ENCODE measurements at regions not wholly inside any gene's neighbourhood (a gene's known extent, or its start where the extent isn't known, plus 50 kb on each side); places are given as distances from the start of the nearest gene placed in this dataset.

DNA sequence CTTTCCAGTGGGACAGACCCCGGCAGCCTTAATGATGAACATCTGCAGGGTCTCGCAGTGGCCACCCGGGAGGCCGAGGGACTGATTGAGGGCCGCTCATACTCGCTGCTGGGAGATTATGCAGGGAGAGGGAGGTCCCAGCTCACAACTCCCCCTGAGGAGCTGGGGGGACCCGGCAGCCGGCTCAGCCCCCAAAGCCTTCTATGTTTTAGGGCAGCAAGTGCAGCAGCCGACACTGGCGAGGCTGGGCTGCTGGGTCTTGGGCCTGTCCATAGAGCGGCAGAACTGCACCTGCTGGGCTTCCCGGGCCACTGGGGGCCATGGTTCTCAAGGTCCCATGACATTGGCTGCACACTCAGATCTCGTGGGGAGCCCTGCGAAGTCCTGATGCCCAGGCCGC is 110.7 kb downstream of the RFLNA start:
- in situ Hi-C loops (cut with HindIII; ENCODE audit: low pct_unique_long_range_greater_than_20kb, low sequenced_read_pairs) = no loop called here
- TF ChIP-seq JUND (IDR thresholded peaks at IDR 0.05; ENCODE audit: low read depth) = no peak
- DNase-seq (ENCODE audit: low read depth in 1 of 2, low spot score in 1 of 2) = no peak

DNA sequence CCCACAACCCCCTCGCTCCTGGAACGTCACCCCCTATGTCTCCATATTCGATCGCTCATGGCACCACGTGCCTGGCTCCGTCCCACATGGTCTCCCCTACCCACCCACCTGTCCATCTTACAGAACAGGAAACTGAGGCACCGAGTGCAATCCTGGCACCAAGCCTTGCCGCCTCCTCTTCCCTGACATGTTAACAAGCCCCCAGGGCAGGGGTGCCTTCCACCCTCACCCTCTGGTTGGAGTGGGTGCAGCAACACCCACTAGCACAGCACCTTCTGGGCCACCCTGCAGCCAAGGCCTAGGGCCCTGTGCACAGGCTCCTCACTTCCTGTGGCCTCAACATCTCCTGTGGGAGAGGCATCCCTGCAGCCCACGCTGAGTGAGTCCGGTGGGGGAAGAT is 110.3 kb downstream of the RFLNA start:
- no peak for TF ChIP-seq JUND (IDR thresholded peaks at IDR 0.05; ENCODE audit: low read depth)
- in situ Hi-C loops (cut with HindIII; ENCODE audit: low pct_unique_long_range_greater_than_20kb, low sequenced_read_pairs) = no loop called here
- DNase-seq (ENCODE audit: low read depth in 1 of 2, low spot score in 1 of 2) = no peak

DNA sequence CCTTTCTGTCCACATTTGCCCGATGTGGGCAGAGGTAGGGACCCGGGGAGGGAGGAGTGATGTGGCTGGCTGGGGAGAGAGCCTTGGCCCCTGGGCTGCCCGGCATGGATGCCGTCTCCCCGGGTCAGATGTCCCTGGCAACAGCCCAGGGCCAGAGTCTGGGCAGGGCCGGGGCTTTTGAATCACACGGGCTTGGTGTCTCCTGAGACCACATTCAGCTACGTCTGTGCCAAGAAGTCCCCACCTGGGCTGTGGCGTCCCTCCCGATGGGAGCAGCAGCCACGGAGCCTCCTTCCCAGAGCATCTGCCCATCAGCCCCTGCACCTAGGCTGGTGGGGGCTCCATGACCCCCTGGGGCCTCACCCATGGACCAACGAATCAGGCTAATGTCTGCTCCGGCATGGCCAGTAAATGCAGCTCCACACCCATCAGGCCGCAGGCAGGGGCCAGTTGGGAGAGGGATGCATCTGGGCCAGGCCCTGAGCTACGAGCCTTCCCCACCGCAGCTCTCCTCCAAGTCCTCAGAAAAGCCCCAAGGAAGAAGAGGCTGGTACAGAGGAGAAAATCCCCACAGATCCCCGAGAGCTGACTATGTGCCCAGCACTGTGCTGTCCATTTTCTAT is 109.4 kb downstream of the RFLNA start:
- in situ Hi-C loops (cut with HindIII; ENCODE audit: low pct_unique_long_range_greater_than_20kb, low sequenced_read_pairs) = no loop called here
- TF ChIP-seq JUND (IDR thresholded peaks at IDR 0.05; ENCODE audit: low read depth) = no peak
- no peak for DNase-seq (ENCODE audit: low read depth in 1 of 2, low spot score in 1 of 2)

DNA sequence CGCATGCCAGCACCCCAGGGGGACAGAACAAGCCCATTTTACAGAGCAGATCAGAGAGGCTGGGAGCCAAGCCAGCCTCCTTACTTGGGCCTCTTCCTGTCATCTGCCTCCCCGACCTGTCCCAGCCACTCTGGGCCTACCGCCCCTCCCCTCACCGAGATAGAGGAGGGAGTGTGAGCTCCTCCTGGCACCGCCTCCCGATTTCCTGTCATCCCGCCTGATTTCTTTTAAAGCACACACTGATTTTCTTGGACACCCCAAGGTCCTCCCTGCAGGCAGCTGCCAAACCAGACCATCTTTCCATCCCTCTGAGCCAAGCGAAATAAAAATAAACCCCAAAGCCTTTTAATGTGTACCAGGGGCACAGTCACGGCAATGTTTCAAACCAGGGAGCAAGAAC is 108.4 kb downstream of the RFLNA start:
- in situ Hi-C loops (cut with HindIII; ENCODE audit: low pct_unique_long_range_greater_than_20kb, low sequenced_read_pairs) = no loop called here
- DNase-seq (ENCODE audit: low read depth in 1 of 2, low spot score in 1 of 2) = no peak
- TF ChIP-seq JUND (IDR thresholded peaks at IDR 0.05; ENCODE audit: low read depth) = no peak

DNA sequence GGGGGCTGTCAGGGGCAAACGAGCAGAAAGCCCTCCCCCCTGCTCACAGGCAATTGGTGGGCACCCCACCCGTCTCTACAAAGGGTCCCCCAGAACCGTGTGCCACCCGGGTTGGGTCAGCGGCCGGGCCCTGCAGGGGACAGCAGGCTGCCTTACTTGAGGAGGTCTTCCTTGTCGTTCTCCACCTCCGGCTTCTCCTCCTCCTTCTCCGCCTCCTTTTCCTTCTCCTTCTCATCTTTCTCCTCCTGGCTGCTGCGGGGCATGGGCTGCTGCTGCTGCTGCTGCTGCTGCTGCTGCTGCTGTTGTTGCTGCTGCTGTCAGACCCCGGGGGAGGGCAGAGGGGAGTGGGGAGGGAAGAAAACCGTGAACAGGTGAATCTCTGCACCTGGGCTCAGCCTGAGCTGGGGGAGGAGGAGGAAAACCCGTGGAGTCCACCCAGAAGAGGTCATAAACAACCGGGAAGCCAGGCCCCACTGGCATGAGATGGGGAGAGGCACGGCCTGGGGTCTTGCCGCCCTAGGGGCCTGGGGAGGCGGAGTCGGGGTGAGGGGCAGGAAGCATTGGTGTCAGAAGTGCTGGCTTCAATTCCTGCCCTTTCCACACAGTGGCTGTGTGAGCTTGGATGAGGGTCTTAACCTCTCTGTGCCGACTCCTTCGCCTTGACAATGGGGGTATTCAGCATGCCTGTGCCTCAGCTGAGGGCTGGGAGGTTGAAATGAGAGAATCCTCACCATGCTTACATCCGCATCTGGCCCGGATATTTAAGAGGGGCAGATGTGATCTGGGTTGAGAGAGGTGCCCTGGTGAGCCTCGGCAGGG is 107.6 kb downstream of the RFLNA start:
- in situ Hi-C loops (cut with HindIII; ENCODE audit: low pct_unique_long_range_greater_than_20kb, low sequenced_read_pairs) = no loop called here
- TF ChIP-seq JUND (IDR thresholded peaks at IDR 0.05; ENCODE audit: low read depth) = no peak
- no peak for DNase-seq (ENCODE audit: low read depth in 1 of 2, low spot score in 1 of 2)

DNA sequence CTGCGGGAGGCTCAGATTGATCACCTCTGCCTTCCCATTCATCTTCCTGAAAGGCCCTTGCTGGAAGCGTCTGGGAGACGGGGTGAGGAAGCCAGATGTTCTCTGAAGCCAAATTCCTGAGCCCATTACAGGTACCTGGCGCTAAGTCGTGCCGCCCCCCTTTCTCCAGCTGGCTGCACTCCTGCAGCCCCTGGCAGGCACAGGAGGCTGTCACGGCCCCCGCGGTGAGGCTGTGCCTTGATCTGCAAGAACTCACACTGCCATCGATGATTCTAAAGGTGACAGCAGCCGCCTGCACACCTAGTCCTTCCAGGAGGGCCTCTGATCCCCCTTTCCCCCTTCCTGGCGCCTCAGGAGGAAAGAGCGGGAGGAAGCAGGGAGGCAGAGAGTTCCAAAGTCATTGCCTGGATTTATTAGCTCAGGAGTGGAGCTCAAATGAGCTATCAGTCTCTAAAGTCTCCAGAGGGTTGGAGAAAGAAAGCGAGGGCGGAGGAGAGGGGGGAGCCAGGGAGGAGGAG is 106.9 kb downstream of the RFLNA start:
- in situ Hi-C loops (cut with HindIII; ENCODE audit: low pct_unique_long_range_greater_than_20kb, low sequenced_read_pairs) = no loop called here
- DNase-seq (ENCODE audit: low read depth in 1 of 2, low spot score in 1 of 2) = no peak
- no peak for TF ChIP-seq JUND (IDR thresholded peaks at IDR 0.05; ENCODE audit: low read depth)

DNA sequence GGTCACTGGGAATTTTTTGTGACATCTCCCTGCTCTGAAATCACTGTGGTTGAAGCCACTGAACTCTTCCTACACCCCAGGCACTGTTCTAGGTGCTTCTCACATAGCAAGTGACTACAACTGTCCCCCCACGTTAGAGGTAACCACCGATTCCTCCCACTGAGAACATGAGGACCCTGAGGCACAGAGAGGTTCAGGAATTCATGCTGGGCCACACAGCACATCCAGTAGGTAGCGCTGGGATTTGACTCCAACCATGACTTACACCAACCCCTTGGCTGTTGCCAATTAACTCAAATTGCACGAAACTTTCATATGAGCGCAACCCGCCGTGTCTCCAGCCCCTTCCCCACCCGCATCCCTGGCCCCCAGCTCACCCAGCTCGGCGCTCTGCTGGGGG is 105.2 kb downstream of the RFLNA start:
- DNase-seq (ENCODE audit: low read depth in 1 of 2, low spot score in 1 of 2) = no peak
- in situ Hi-C loops (cut with HindIII; ENCODE audit: low pct_unique_long_range_greater_than_20kb, low sequenced_read_pairs) = no loop called here
- no peak for TF ChIP-seq JUND (IDR thresholded peaks at IDR 0.05; ENCODE audit: low read depth)

DNA sequence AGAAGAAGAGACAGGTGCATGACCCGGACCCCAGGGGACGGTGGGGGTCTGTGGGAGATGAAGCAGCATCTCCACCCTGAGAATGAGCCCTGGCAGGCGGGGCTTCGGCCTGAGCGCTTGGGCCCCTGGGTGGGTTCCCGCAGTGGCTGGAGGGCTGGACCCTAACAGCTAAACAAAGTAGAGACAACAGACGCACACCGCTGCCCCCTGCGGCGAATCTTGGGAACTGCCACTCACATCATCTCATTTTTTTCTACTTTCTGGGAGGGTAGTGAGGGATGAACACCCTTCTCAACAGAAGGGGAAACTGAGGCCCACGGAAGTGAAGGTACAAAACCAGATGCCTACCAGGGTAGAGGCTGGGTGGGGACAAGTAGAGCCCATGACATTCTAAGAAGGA is 104.7 kb downstream of the RFLNA start:
- DNase-seq (ENCODE audit: low read depth in 1 of 2, low spot score in 1 of 2) = peak; percentile 37 to 63
- in situ Hi-C loops (cut with HindIII; ENCODE audit: low pct_unique_long_range_greater_than_20kb, low sequenced_read_pairs) = no loop called here
- no peak for TF ChIP-seq JUND (IDR thresholded peaks at IDR 0.05; ENCODE audit: low read depth)

DNA sequence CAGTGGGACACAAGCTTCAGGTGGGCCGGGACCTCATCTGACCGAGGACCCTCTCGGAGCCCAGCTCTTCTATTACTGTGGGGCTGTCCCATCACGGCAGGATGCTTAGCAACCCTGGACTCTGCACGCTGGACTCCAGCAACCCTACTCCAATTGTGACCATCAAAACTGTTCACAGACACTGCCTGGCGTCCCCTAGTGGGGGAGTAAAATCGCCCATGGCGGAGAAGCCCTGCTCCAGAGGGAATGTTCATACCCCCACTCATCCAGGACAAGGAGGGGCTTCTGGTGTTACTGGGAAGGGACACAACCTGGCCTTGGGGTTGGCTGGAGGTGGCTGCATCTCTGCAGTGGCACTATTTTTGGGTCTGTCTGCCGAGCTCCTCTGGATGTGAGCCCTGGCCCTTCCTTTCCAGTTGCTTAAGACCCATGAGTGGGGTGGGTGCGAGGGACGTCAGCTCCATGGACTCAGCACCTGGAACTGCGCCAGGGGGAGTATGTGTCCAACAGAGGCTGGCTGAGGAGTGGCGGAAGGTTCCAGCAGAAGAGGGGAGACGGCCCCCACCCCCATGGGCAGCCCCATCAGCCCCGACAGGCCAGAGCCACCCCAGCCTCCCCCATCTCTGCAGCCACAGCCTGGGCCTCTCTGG is 103.8 kb downstream of the RFLNA start:
- in situ Hi-C loops (cut with HindIII; ENCODE audit: low pct_unique_long_range_greater_than_20kb, low sequenced_read_pairs) = no loop called here

DNA sequence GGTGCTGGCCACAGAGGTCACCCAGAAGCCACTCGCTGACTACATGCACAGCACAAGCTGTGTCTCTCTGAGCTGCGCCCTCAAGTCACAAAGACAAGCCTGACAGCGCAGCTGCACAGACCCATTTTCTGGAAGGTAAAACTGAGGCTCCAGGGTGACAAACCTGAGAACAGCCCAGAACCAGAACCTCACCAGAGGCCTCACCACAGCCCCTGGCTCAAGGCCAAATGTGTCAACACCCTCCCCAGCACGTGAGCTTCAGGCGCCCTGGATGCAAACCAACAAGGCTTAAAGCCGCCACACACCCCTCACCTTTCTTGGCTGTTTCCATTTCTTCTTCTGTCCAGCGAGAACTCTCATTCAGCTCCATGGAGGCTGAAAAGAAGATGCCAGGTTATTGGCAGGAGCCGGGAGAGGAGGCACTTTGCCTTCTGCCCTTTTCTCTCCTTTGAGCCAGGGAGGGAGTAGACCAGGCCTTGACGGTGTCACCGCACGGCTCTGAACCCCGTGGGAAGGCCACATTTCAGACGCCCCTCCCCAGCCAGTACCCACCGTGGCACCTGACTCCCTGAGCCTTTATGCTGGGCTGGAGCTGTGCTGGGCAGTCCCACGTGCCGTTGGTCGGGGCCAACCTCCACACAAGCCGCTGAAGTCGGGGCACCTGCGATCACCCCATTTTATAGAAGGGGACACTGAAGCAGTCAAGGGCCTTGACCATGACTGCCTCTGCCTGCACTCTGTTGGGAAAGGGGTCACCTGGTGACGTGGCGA is 103.1 kb downstream of the RFLNA start:
- DNase-seq (ENCODE audit: low read depth in 1 of 2, low spot score in 1 of 2) = peak; percentile 45 to 64
- TF ChIP-seq JUND (IDR thresholded peaks at IDR 0.05; ENCODE audit: low read depth) = no peak
- in situ Hi-C loops (cut with HindIII; ENCODE audit: low pct_unique_long_range_greater_than_20kb, low sequenced_read_pairs) = no loop called here

More for the DNA sequence above, 103.8 kb downstream of the RFLNA start:
- DNase-seq (ENCODE audit: low read depth in 1 of 2, low spot score in 1 of 2) = no peak
- TF ChIP-seq JUND (IDR thresholded peaks at IDR 0.05; ENCODE audit: low read depth) = no peak

DNA sequence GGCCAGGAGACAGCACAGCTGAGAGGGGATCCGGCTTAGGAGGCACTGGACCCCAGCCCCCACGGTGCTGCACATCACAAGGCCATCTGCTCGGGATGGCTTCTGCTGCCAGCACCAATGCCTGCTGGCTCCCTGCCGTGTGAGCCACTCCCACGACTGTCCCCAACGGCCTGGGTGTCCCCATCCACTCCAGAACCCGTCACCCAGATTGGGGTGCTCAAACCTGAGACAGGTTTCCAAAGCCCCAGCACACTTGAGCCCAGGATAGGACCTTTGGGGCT is 102.4 kb downstream of the RFLNA start:
- no peak for TF ChIP-seq JUND (IDR thresholded peaks at IDR 0.05; ENCODE audit: low read depth)
- in situ Hi-C loops (cut with HindIII; ENCODE audit: low pct_unique_long_range_greater_than_20kb, low sequenced_read_pairs) = no loop called here
- no peak for DNase-seq (ENCODE audit: low read depth in 1 of 2, low spot score in 1 of 2)

DNA sequence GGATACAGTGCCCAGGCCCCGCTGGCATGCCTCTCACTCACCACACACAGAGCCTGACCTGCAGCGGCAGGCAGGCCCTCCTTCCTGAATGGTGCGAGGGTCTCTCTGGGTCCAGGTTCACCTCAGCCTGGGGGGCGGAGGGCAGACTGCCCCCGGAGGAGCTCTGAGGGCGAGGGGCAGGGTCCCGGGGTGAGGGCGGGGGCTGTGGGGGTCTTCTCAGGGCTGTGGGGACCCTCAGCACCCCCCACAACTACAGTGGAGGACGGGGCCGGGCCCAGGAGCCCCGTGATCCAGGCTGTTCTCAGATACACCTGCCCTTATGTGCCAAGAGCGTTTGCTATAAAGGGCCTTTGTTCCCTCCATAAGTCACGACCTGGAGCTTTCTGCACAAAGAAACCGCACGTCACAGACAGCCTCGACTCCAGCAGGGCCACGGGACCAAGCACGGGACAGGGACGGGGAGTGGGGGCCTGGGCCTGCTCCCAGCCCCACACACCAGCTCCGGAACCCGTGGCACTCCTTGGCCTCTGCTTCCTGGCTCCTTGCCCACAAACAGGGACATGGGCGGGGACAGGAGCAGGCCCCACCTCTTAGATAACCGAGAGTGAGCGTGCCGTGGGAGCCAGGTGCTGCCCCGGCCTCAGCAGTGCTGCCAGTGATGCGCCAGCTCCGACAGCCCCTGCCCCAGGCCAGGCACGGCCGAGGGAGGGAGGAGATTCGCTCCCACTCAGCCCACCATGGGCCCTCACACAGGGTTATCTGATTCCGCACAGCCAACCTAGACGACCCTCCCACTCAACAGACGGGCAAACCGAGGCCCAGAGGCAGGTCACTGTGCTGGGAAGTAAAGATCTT is 101.9 kb downstream of the RFLNA start:
- DNase-seq (ENCODE audit: low read depth in 1 of 2, low spot score in 1 of 2) = no peak
- TF ChIP-seq JUND (IDR thresholded peaks at IDR 0.05; ENCODE audit: low read depth) = no peak
- in situ Hi-C loops (cut with HindIII; ENCODE audit: low pct_unique_long_range_greater_than_20kb, low sequenced_read_pairs) = no loop called here
